ENCODE measurements at regions not wholly inside any gene's neighbourhood (a gene's known extent, or its start where the extent isn't known, plus 50 kb on each side); places are given as distances from the start of the nearest gene placed in this dataset.
A peak's percentile ranks its signal among the peaks of the same experiment; 100 is the strongest.

GRCh38 chr14:81829447-81829846 is 295.8 kb upstream of the SEL1L start:
- peaks cover 0 to 10% (median 1%) of the 10 kb centered on the region in 4 donors for H3K9me3 ChIP-seq
- H3K27ac ChIP-seq = no peak overlapping the region
- intact Hi-C loops (cut with DNase I) = no loop called here
- no peak overlapping the region for H3K4me3 ChIP-seq
- TF ChIP-seq POLR2A (IDR thresholded peaks at IDR 0.05) = no peak
- TF ChIP-seq POLR2AphosphoS5 (IDR thresholded peaks at IDR 0.05) = no peak
- no peak for TF ChIP-seq CTCF (IDR thresholded peaks at IDR 0.05)
- TF ChIP-seq EP300 (IDR thresholded peaks at IDR 0.05) = no peak
- WGBS, 2 donors = 91 to 92% methylated on average over 24 of the region's 24 CpGs
- H3K4me1 ChIP-seq = no peaks in the 10 kb centered on the region
- H3K27me3 ChIP-seq = no peaks in the 10 kb centered on the region
- no peaks in the 10 kb centered on the region for H3K36me3 ChIP-seq
- peak; percentile 65 for DNase-seq

GRCh38 chr14:81831128-81831820 is 297.6 kb upstream of the SEL1L start:
- intact Hi-C loops (cut with DNase I) = no loop called here
- WGBS, 2 donors = 56 to 67% methylated on average over 4 of the region's 4 CpGs
- Histone ChIP-seq H3K4me1 (no peaks in the 10 kb centered on the region), H3K4me3 (no peak overlapping the region), H3K9me3 (peaks cover 0 to 13% (median 6%) of the 10 kb centered on the region in 4 donors), H3K27ac (no peak overlapping the region), H3K27me3 (no peaks in the 10 kb centered on the region), H3K36me3 (no peaks in the 10 kb centered on the region)
- DNase-seq = peak; percentile 78
- TF ChIP-seq POLR2A (IDR thresholded peaks at IDR 0.05) = no peak
- TF ChIP-seq CTCF (IDR thresholded peaks at IDR 0.05) = no peak
- TF ChIP-seq POLR2AphosphoS5 (IDR thresholded peaks at IDR 0.05) = peak; percentile 17 to 46 (median 31)

- Histone ChIP-seq H3K27ac (no peak overlapping the region), H3K27me3 (no peaks in the 10 kb centered on the region), H3K36me3 (no peaks in the 10 kb centered on the region), H3K9me3 (peaks cover 0 to 16% (median 6%) of the 10 kb centered on the region in 4 donors), H3K4me1 (no peaks in the 10 kb centered on the region), H3K4me3 (no peak overlapping the region)
- intact Hi-C loops (cut with DNase I) = no loop called here
- WGBS, 2 donors = 22 to 42% methylated on average over 1 of the region's 1 CpG
- no peak for DNase-seq
- TF ChIP-seq POLR2AphosphoS5 (IDR thresholded peaks at IDR 0.05) (no peak), EP300 (IDR thresholded peaks at IDR 0.05) (no peak), CTCF (IDR thresholded peaks at IDR 0.05) (no peak), POLR2A (IDR thresholded peaks at IDR 0.05) (no peak)
Observed at GRCh38 chr14:81834308-81834707, 300.7 kb upstream of the SEL1L start.

- Histone ChIP-seq H3K4me1 (no peaks in the 10 kb centered on the region), H3K36me3 (no peaks in the 10 kb centered on the region), H3K9me3 (peaks cover 0 to 14% (median 6%) of the 10 kb centered on the region in 4 donors), H3K4me3 (no peak overlapping the region), H3K27me3 (no peaks in the 10 kb centered on the region), H3K27ac (no peak overlapping the region)
- TF ChIP-seq POLR2A (IDR thresholded peaks at IDR 0.05) (no peak), EP300 (IDR thresholded peaks at IDR 0.05) (no peak), CTCF (IDR thresholded peaks at IDR 0.05) (no peak), POLR2AphosphoS5 (IDR thresholded peaks at IDR 0.05) (no peak)
- intact Hi-C loops (cut with DNase I) = no loop called here
- no peak for DNase-seq
- 84 to 86% methylated on average over 4 of the region's 4 CpGs for WGBS, 2 donors
Observed at GRCh38 chr14:81837304-81837703, 303.7 kb upstream of the SEL1L start.

GRCh38 chr14:81839056-81839455 is 305.4 kb upstream of the SEL1L start:
- TF ChIP-seq POLR2A (IDR thresholded peaks at IDR 0.05) (no peak), CTCF (IDR thresholded peaks at IDR 0.05) (no peak), EP300 (IDR thresholded peaks at IDR 0.05) (no peak), POLR2AphosphoS5 (IDR thresholded peaks at IDR 0.05) (no peak)
- Histone ChIP-seq H3K4me1 (no peaks in the 10 kb centered on the region), H3K36me3 (no peaks in the 10 kb centered on the region), H3K4me3 (no peak overlapping the region), H3K9me3 (peaks cover 0 to 14% (median 5%) of the 10 kb centered on the region in 4 donors), H3K27ac (no peak overlapping the region), H3K27me3 (no peaks in the 10 kb centered on the region)
- no peak for DNase-seq
- 53 to 73% methylated on average over 2 of the region's 2 CpGs for WGBS, 2 donors
- intact Hi-C loops (cut with DNase I) = no loop called here

All from sigmoid colon (tissue), 6 donors.